ENCODE measurements at regions not wholly inside any gene's neighbourhood (a gene's known extent, or its start where the extent isn't known, plus 50 kb on each side); places are given as distances from the start of the nearest gene placed in this dataset.

- ChIA-PET POLR2A (interaction anchor here (1.0 kb wide), 1 partner anchor 8 kb away, joined by 3 read pairs; no protein-coding TSS in a partner anchor), CTCF (interaction anchor here (0.6 to 3.8 kb wide), 3 partner anchors 26 to 50 kb away, joined by 3 to 37 read pairs (median 3); no protein-coding TSS in a partner anchor)
- DNase-seq (ENCODE audit: low spot score) (no peak), ATAC-seq (no peak)
- H3K36me3 Mint-ChIP-seq: no peaks in the 10 kb centered on the region
- peaks cover 24% of the 10 kb centered on the region for H3K4me1 Mint-ChIP-seq
- TF ChIP-seq PRDM15 (CRISPR knock-in tag; IDR thresholded peaks at IDR 0.05): no peak
- no peak for TF ChIP-seq GABPB1 (CRISPR knock-in tag; IDR thresholded peaks at IDR 0.05)
- no peak for TF ChIP-seq CDX4 (CRISPR knock-in tag; IDR thresholded peaks at IDR 0.05; ENCODE audit: borderline replicate concordance)
- TF ChIP-seq MXD4 (CRISPR knock-in tag; IDR thresholded peaks at IDR 0.05; ENCODE audit: borderline replicate concordance): no peak
- no peak for TF ChIP-seq ATF3 (CRISPR knock-in tag; conservative IDR thresholded peaks at IDR 0.05)
- TF ChIP-seq ZNF512 (CRISPR knock-in tag; IDR thresholded peaks at IDR 0.05; ENCODE audit: borderline replicate concordance): no peak
- no peak for TF ChIP-seq OVOL2 (CRISPR knock-in tag; IDR thresholded peaks at IDR 0.05; ENCODE audit: borderline replicate concordance)
- no peak for TF ChIP-seq NFYB (CRISPR knock-in tag; conservative IDR thresholded peaks at IDR 0.05; ENCODE audit: low read depth)
- TF ChIP-seq TCF7 (CRISPR knock-in tag; IDR thresholded peaks at IDR 0.05; ENCODE audit: low read depth): no peak
- no peak for TF ChIP-seq ZMAT4 (CRISPR knock-in tag; IDR thresholded peaks at IDR 0.05)
- TF ChIP-seq ATF1 (CRISPR knock-in tag; IDR thresholded peaks at IDR 0.05): no peak
- no peak for TF ChIP-seq HMGA2 (CRISPR knock-in tag; IDR thresholded peaks at IDR 0.05)
- no peak for TF ChIP-seq FOXK1 (CRISPR knock-in tag; IDR thresholded peaks at IDR 0.05)
- no peak for TF ChIP-seq SMAD3 (CRISPR knock-in tag; IDR thresholded peaks at IDR 0.05; ENCODE audit: borderline replicate concordance)
- no peak for TF ChIP-seq FOXJ3 (CRISPR knock-in tag; IDR thresholded peaks at IDR 0.05; ENCODE audit: borderline replicate concordance)
- TF ChIP-seq ZNF317 (CRISPR knock-in tag; IDR thresholded peaks at IDR 0.05; ENCODE audit: borderline replicate concordance, low read depth): no peak
- no peak for TF ChIP-seq TEAD4 (CRISPR knock-in tag; IDR thresholded peaks at IDR 0.05)
- TF ChIP-seq JAZF1 (CRISPR knock-in tag; IDR thresholded peaks at IDR 0.05): no peak
- H3K4me3 Mint-ChIP-seq: no peak overlapping the region
- H3K27me3 Mint-ChIP-seq (ENCODE audit: low read depth): no peaks in the 10 kb centered on the region; the same call in 1 of the 2 replicates
- H3K27ac Mint-ChIP-seq: no peak overlapping the region
- no peaks in the 10 kb centered on the region for H3K9me3 Mint-ChIP-seq
Observed at GRCh38 chr7:130922206-130923112, 188.5 kb upstream of the KLF14 start.

All from WTC11 (cell line).